ENCODE measurements at regions not wholly inside any gene's neighbourhood (a gene's known extent, or its start where the extent isn't known, plus 50 kb on each side); places are given as distances from the start of the nearest gene placed in this dataset.

DNA sequence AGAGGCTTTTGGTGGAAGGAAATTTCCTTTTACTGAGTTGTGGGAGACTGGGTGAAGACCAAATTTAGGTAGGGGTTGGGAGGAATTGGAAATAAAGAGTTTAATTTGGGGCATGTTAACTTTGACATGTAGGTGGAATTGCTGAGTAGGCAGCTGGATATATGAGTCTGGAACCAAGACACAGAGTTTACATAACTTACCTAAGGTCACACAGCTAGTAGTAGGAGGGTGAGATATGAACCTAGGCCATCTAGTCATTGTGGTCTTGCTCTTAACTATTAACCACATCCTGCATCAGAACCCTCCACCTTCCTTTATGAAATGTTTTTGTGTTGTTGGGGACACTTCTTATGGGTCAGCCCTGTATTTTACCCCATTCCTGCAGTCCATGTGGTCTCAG is 113.1 kb downstream of the ICOS start:
- DNase-seq, result no peak

DNA sequence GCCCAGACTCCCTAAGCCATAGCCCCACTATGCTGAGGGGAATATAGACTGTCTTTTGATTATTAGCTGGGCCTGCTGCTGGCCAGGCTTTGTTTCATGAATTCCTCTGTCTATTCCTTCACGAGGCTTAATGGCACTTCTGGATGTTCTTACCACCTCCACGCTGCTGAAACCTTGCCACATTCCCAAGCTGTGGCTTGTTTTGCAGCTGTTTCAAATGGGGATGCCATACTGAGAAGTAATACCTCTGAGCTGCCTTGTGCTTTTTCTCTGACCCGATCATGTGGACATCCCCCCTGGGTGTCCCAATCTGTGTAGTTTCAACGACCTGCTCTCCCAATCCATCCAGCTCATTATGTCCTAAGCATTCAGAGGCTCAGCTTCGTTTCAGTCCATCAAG is 114.1 kb downstream of the ICOS start:
- DNase-seq, result no peak

DNA sequence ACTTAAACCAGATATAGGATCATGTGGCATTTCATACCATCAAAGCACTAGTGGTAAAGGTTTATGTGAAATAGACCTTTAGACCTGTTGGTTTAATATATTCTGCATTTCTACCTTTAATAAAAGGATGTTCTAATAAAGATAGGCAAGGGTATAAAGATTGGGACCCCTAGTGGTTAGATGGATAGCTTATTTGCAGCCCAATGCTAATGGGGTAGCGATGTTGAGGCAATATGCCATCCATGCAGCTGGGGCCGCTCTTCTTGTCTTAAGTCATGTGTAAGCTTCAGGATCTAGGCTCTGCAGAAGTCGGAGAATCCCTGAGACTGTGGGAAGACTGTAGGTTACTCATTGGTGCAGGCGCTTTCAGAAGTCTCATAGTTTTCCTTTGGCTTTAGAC is 114.9 kb downstream of the ICOS start:
- DNase-seq, result no peak

DNA sequence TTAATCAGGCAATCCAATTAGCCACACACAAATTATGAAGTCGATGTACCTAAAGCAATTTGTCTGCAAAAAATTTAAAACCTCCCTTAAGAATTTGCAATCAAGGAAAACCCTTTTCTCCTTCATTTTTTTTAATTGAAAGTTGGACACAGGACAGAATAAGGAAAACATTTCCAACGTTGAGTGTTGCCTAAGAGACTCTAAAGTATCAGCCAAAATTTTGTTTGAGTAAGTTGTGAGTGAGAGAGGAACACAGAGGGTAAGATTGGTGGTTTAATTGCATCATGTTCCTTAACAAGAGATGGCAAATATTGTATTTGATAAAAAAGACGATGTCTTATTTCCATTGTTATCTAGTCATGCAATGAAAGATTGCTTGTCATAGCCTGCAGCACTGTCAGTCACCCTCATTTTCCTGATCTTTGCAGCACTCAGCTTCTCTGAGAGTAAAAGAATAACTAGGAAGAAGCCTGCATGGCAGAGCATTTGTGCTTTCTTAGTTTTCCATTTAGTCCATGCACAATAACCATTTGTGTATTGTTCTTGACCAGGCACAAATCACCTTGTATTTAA is 115.5 kb downstream of the ICOS start:
- no peak for DNase-seq

DNA sequence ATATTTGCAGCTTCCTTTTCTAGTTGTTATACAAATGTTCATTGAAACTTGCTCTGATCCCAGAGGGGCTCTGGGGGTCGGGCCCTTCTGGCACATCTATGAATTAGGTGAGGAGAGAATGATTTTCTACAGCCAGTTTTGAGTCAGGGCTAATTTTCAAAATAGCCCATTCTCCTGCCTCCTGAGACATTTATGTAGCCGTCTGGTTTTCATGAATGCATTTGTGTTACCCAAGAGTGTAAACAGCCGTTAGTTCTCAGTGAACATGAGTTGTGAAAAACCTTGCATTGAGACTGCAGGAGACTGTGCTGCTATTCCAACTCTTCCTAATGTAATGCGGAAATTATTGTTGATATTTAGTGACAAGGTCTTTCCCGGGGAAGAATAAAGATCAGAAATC is 122.5 kb downstream of the ICOS start:
- no peak for DNase-seq

DNA sequence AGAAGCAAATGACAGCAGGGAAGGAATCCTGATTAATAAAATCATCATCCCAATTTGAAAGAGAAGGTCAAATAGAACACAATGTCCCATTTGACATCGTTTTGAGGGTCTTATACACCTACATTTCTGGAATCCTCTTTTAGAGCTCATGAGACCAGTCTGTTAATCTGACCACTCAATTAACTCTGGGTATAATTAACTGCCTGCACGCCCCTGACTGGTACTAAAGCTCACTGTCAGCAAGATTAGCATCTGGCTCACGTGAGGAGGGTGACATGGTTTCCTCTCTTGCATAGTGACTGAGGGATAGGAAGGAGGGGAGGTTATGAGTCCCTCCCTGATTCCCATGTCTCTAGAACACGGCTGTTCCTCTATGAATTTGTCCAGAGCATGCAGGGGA is 124.3 kb downstream of the ICOS start:
- DNase-seq, result no peak

DNA sequence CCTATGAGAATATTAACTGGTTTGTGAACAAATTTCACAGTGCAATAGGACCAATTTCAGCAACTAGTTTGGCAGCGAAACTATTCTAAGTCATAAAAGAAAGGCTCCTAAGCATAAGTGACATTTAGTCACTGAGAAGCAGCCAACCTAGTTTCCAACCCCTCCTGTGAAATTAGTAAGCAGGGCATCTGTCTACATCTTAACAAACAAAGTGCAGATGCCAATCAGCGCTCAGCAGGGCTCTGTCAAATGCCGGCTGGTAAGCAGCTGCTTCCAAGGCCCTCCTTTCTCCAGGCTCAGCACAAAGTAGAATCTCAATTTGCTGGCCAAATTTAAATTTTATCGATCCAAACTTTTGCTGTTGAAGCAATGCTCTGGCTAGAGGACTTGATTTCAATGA is 124.7 kb downstream of the ICOS start:
- no peak for DNase-seq

DNA sequence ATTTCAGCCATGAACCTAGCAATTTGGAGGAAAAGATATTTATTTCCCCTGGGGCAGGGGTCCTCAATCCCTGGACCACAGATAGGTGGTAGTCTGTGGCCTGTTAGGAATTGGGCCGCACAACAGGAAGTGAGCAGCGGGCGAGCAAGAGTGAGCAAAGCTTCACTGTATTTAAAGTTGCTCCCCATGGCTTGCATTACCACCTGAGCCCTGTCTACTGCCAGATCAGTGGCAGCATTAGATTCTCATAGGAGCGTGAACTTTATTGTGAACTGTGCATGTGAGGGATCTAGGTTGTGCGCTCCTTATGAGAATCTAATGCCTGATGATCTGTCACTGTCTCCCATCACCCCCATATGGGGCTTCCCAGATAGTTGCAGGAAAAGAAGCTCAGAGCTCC is 127.6 kb downstream of the ICOS start:
- DNase-seq, result no peak

DNA sequence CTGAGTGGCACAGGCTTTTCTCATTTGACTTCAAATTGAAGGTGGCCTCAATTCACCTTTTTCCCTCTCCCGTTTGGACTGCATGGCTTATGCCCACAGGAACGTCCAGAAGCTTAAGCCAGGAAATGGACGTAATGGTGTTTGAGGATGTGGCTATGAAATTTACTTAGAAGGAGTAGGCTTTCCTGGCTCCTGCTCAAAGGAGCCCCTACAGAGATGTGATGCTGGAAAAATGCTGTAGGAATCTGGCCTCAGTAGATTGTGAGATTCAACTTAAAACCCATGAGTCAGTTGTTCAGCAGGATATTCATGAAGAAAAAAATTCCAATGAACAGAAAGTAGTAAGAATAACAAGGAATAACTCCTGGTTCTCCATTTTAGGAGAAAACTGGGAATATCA is 129.0 kb downstream of the ICOS start:
- no peak for DNase-seq

DNA sequence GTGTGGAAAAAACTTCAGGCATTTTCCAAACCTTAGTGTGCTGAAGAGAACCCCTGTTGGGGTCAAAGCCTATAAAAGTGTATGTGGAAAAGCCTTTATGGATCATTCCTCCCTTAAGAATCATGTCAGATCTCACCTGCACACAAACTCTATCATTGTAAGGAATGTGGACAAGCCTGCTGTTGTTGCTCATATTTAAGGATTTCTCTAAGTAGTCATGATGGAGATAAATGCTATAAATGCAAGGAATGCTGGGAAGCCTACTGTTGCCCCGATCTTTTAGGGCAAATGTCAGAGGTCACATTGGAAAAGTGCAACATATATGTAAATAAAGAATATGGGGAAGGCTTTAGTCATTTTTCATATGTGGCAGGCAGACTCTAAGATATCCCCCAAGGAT is 129.5 kb downstream of the ICOS start:
- DNase-seq, result no peak

DNA sequence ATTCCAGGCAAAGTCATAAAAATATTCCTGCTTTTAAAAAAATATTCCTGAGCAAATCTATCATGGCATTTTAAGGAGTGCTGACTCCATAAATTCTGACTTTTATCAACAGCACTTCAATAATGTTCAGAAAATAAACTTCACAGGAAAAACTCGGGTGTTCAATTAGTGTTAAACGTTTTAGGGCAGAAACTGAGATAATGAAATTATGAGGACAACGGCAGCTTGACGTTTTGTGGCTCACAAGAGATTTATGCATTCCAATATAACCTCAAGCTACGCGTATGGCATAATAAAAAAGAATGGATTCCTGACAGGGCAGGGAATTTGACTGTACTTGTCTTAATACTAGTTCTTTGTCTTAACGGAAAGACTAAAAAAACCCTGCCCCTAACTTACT is 133.2 kb downstream of the ICOS start:
- DNase-seq, result no peak

DNA sequence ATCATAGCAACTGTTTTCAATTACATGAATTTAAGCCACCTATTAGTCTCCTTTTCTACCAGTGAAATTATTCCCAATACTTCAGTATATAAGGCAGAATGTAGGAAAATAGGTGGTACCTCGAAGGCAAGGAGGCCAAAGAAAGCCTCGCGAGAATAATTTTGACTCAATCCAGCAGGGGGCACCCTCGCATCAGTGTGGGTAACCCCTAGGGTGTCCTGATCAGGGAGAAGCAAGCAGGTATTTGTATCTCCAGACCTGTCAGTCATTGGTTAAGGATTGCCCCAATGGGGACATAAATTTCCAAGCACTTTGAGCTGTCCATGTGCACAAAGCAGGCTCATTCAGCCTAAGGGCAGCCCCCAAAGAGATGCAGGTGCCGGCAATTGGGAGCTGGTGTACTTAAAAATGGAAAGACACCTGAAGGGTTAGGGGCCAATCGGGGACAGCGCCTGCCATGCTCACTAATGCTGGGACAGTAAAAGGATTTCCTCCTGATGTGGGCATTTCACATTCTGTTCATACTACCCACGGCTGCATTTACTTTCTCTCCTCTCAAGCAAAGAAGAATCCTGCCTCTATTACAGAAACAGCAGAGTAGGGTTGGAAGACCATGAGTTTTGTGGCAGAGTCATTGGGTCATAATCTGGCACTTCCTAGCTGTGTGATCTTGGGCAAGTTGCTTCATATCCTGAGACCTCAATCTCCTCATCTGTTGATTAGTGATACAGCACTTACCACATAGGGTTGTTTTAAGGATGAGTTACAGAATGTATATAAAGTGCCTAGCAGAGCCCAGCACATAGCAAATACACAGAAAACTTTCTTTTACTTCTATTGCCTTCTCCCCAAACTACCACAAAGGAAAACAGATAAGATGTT is 136.1 kb downstream of the ICOS start:
- peak; percentile 17 for DNase-seq

DNA sequence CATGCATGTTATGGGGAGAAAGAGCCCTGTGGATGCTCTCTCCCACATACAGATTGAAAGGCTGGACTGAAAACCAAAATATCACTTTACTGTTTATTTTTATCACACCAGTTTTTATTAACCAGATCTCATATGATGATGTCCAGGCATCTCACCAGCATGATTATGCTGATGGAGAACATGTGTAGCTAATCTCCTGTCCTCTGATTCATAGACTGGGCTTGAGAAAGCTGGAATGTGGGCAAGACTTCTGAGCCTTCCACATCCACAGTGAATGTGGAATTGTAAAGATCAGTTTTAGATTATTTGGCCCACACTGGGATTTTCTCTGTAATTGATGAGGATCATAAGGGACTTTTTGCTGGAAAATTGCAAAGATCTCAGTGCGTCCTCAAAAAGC is 137.9 kb downstream of the ICOS start:
- no peak for DNase-seq

DNA sequence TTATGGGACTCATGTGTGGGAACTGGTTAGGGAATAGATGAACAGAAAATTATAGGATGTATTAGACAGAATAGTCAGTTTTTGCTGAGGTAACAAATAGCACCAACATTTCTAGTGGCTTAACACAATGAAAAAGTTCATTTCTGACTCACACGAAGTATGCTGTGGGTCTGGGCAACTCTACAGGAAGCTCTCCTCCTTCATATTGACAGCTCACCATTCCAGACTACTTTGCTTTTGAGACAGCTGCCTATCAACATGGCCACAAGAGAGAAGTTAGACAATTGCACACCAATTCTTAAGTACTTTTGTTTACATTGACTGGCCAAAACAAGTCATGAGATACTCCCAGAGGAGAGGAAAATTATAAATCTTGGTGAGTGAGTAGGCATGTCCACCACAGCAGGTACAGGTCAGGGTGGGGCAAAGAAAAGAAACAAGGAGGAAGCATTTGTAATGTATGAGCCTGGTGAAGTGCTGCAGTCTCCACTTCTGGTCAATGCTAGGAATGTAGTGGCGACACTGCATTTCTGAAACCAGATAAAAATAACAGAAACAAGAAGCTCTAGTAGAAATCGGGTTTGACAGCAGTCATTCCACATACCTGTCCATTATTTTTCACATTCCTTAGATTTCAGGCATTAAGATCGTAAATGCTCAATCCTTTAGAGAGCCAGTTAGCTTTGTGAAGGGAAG is 141.6 kb downstream of the ICOS start:
- no peak for DNase-seq

DNA sequence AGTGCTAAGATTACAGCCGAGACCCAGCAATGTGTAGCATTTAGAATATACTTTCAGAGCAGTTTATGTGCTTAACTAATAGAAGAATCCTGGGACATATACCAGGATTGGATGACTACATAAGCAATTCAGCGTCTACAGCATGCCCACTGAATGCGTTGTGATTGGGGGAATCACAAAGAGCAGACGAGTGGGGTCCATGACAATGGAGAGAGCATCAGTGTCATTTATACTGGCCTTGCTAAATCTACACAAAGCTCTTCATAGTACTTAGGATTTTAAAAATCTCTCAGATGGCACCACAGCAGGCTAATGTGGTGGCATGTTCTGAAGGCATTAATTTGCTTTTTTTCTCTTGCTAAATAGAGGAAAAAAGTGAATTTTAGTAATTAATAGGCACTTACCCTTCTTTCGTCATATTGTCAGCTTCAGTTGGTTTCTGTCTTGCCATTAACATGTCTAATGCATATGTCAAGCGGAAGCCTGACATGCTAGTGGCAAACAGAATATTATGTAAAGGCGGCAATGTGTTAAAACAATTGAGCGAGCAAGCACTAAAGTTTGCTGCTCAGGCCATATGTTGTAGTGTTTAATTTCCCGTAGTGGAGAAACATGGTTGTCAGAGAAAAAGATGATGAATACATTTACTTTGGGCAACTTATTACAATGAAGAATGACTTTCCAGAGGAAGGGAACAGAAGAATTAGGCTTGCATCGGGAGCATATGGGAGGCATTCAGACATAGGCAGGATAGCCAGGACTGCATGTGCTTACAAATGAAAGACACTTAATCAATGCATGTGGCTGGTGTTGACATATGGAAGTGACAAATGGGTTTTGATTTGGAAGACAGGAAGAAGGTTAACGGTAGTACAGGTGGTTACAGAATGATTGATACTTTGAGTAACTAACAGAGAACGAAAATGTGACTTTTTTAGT is 145.2 kb downstream of the ICOS start:
- DNase-seq, result no peak

DNA sequence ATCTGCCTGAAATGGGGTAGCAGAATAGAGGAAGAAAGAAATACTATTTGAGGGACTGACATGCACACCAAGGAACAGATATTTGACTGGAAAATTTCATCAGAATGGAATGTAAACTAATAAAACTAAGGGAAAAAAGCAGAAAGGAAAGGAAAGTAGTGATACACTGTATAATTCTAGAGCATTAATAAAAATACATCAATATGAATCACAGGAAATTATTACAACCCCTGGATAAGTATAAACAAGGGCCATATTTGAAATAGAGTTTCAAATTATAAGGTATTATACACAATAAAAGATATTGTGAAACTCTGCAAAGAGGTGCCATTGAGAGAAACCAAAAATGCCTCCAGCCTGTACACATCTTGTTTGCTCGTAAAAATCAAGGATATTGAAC is 149.6 kb downstream of the ICOS start:
- DNase-seq, result no peak

DNA sequence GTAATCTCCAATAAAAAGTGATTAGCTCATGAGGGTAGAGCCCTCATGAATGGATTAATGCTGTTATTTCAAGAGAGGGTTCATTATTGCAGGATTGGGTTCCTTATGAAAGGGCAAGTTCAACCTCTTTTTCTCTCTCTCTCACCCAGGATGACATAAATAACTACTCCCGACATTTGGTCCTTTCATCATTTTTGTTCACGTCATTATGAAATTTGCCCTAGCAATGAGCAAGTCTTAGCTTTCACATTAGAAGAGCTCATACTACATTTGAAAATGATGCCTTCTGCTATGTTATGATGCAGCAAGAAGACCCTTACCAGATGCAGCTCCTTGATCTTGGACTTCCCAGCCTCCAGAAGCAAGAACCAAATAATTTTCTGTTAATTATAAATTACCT is 152.5 kb downstream of the ICOS start:
- DNase-seq, result no peak

DNA sequence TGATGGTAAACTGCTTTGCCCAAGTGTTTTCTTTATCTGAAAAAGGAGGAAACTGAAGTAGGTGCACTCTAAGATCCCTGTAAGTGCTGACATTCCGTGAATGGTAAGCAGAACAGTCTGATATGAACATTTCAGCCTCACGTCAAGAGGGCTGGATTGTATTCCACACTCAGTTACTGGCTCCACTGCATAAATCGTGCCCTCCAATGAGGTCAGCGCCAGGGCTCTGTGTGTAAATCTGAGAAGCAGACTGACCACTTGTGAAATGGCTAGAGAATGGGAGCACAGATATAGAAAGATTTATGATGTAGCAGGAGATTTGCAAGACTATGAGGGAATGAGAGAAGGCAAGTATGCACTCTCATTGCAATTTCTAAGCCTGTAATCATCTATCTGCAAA is 153.0 kb downstream of the ICOS start:
- no peak for DNase-seq

DNA sequence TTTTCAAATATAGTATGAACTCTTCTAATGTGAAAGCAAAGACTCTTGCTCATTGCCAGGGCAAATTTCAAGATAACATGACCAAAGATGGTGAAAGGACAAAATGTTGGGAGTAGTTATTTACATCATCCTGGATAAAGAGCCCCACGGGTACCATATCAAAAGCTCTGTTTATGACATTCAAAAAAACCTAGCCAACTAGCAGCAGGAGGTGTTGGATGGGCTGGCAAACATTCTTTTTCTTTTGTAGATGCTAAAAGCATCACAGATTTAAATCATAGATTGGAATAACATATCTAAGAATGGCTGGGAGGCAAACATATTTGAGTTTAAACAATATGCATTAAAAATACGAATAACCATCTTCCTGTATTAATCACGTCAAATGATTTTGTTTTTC is 153.5 kb downstream of the ICOS start:
- DNase-seq, result no peak

DNA sequence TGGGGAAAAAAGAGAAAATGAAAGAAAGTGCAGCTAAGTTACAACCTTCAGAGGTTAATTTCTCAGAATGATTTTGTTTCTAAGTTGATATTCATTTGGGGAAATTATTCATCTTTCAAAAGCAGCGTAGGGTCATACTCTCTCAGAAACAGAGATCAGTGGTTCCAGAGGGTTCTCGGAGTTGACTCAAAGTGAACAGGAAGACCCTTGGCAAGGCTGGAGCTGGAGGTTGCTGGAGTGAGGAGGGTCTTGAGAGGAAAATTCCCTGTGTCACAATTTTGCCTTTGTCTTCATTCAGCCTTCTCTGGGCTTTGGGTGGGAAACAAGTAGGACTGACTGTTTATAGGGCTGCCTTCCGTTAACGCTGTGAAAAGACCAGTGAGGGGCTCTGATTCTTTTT is 168.2 kb downstream of the ICOS start:
- no peak for DNase-seq

DNA sequence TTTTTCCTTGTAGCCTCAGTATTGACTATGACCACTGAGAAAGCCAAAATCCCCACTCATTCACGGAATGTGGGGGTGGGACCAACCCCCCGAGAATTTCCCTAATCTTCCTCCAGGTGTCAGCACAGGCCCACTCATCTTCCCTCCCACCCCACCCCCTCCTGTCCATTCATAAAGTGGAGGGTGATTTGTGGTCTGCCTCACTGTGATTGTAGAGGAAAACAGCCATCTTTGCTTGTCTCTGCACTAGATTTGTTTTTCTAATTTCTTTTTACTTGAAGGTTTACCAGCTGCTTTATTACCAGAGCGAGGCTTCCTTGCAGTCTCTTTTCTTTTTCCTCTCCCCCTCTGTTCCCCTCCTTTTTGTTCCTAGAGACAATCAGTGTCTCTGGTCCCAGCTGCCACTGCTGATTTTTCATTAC is 171.8 kb downstream of the ICOS start:
- DNase-seq, result peak; percentile 19

DNA sequence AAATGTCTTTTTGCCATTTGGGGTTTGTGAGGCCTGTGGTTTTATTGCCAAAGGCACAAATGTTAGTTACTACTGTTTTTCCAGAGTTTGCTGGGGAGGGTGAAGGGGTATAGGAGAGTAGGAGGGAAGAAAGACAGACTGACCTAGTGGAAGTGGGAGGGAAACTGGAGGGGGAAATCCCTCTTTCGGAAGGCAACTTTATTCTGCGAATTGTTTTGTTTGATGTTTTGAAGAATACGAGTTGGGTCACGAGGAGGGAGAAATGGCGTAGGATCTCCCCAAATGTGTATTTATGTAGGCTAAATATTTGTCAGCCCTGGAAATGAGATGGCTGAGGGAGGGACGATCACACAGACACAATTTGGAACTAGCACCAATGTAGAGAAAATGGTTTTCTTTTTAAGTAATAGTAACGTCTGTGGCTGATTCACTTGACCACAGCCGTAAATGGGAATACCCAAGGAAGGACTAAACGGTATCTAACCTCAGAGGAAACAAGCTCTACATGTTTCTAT is 172.3 kb downstream of the ICOS start:
- DNase-seq, result no peak

DNA sequence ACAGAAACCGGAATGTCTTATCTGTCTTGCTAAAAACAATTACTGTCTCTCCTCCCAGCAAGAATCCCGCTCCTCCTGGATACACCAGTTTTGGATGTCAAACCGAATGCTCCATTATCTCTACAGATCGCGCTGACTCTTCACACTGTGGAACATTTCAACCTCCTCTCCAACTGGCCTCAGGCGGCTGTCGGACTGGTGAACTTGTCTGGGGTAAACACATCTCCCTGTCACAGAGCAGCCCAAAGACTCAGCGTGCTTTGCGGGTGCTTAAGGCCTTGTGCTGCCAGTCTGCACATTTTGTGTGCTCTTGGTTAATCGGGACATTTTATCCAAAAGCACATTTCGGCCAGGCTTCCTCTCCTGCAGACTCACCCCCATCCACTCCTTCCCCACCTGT is 173.1 kb downstream of the ICOS start:
- DNase-seq, result no peak
